ENCODE measurements at regions not wholly inside any gene's neighbourhood (a gene's known extent, or its start where the extent isn't known, plus 50 kb on each side); places are given as distances from the start of the nearest gene placed in this dataset.

GRCh38 chr3:117536006-117536405 is 826.4 kb downstream of the TUSC7 start:
- DNase-seq = no peak

DNA sequence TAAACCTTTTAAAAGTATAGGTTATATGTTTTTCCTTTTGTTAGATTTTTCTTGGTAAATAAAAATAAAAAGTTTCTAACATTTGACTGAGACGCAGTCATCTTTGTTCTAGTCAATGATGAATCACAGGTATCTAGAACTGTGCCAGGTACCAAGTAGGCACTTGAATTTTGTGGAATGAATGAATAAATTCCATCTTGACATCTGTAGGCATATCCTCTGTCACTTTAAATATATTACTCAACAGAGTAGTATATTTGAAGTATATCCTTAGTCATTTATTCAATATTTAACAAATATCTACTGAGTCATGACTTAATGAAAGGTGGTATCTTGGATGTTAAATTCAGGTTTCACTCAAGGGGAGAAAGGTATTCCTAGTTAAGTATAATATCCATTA is 828.4 kb downstream of the TUSC7 start:
- no peak for DNase-seq

- DNase-seq = no peak
Observed at GRCh38 chr3:117539729-117540128, 830.1 kb downstream of the TUSC7 start.

- DNase-seq = no peak
Observed at GRCh38 chr3:117540597-117540996, 831.0 kb downstream of the TUSC7 start.

GRCh38 chr3:117541721-117542120 is 832.1 kb downstream of the TUSC7 start:
- DNase-seq = no peak

DNA sequence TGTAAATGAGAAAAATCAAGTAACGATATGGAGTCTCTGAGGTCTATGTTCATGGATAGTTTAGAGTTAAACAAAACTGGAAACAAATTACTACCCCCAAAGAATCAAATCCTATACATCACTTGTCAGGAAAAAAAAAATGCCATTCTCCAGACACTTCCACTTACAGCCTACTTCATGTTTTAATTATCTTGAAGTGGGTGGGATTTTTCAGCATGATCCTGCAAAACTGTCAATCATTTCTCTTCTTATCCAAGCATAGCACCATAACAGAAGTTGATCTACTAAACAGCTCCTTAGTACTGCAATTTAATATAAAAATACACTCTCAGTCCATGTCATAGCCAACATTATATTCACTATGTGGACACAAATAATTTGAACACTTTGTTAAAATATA is 833.9 kb downstream of the TUSC7 start:
- no peak for DNase-seq

GRCh38 chr3:117545484-117545883 is 835.9 kb downstream of the TUSC7 start:
- DNase-seq = no peak

- no peak for DNase-seq
Observed at GRCh38 chr3:117547956-117548550, 838.5 kb downstream of the TUSC7 start.

- no peak for DNase-seq
Observed at GRCh38 chr3:117548600-117548999, 839.0 kb downstream of the TUSC7 start.

DNA sequence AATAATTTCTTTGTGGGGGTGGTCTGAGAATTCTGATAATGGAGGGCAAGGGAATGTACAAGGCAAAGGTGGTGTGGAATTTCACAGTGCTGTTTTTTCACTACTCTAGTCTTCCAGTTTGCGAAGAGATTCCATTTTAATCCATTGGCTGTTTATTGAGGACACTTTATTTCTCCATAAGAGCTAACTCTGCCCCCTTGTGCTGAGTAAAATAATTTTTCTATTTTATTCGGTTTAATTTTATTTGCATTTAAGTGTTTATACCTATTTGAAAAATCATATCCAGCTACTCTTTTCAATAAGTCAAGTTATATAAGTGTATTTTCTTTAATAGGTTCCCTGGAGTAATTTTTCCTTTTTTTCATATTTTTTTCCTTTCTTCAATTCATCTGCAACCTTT is 840.1 kb downstream of the TUSC7 start:
- no peak for DNase-seq

DNA sequence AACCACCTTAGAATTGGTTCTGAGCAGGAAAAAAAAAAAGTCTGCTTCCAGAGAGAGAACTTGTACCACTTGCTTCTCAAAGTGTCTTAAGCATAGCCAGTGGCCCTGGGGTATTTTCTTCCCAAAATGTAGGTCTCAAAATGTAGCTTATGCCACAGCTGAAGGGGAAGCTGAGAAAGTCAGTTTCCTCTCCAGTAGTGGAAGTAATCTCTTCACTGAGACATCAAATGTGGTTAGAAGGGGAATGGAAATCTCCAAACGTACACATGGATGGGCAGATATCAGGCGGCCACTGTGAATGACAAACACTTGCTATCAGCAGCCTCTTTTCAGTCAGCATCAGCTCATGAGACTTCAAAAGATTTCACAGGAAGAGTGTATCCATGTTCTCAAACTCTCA is 841.2 kb downstream of the TUSC7 start:
- DNase-seq = no peak

DNA sequence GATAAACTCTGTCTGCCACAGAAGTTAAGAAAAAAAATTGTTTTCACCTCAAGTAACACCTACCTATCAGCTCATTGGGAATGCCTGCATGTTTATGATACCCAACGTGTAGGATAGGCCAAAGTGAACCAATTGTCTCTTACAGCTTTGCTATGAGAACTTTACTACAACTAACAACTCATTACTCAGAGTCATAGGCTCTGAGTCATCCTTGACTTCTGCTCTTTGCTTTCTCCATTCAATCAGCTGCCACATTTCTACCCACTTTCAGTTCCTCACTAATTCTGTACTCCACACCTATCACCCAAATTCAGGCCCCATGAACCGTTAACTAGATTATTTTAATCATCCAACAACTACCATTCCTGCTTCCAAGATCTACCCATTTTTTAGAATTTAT is 843.9 kb downstream of the TUSC7 start:
- no peak for DNase-seq

DNA sequence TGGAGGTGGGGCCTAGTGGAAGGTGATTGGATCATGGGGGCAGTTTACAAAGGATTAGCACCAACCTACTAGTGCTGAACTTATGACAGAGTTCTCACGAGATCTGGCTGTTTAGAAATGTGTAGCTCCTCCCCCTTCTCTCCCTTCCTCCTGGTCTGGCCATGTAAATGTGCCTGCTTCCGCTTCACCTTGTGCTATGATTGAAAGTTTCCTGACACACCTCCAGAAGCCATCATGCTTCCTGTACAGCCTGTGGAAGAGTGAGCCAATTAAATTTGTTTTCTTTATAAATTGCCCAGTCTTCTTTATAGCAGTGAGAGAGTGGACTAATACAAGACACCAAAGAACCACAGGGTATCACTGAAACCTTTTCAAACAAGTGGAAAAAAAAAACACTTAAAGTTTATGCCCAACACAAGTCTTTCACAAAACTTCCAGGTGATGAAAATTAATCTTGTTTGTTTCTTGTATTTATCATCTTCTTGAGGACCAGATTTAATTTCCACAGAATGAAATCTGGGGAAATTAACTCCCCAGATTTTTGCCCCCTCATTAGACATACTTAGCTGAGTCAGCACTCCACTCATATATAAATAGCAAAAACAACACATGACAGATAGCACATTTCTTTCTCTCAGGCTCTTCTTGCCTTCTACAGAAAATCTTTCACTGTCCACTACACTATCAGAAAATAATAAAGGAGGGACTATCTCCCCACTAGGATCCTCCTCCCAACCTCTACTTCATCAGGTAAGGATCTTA is 847.2 kb downstream of the TUSC7 start:
- DNase-seq = no peak

- no peak for DNase-seq
Observed at GRCh38 chr3:117557464-117558090, 848.0 kb downstream of the TUSC7 start.

DNA sequence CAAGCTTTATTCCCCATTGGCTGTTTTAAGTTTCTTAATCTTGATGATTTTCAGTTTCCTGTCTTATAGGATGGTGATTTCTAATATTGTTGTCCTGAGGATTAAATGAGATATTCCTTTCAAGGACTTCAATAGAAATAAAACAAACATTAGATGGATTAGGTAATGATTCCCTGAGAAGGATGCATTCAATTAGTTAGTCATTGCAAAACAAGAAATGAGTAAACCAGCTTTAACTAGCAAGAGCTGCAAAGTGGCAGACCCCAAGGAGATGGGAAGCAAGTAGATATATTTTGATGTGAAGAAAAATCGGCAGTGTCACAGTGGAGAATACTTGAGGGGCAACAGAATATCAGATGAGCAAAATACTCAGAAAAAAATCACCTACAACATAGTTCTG is 849.1 kb downstream of the TUSC7 start:
- no peak for DNase-seq

DNA sequence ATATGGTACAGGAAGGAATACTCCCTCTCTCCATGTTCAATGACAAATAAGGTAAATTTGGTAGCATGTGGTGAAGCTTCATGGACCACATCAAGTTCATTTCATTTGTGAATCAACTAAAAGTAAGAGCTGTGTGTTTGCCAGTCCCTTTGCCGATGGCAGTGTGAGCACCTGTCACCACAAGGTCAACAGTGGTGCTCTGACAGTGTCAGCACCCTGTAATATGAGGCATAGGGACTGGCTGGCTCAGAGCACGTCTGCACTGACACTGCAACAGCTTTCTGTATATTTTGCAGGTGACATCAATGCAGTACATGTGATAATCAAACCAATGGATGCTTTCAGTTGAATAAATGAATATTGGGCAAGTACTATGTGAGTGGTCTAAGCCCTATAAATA is 852.4 kb downstream of the TUSC7 start:
- no peak for DNase-seq

- no peak for DNase-seq
Observed at GRCh38 chr3:117563063-117563462, 853.5 kb downstream of the TUSC7 start.

- DNase-seq = no peak
Observed at GRCh38 chr3:117565777-117566176, 856.2 kb downstream of the TUSC7 start.

DNA sequence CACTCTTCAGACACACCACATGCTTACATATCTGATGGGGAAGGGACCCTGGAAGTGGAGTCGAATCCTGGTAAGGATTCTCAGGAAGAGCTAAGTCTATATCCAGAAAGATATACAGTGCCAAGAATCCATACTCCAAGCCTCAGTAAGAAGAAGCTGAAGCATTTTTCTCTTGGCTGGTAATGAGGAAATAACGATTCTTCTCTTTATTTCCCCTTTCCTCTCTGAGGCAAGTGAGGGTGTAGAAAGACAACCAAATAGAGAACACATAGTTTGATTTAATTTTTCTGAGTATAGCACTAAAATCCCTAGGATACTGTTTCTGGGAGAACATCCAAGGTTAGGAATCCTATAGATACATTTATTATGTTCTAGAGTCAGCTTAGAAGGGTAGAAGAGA is 857.3 kb downstream of the TUSC7 start:
- no peak for DNase-seq

- no peak for DNase-seq
Observed at GRCh38 chr3:117567382-117567781, 857.8 kb downstream of the TUSC7 start.

DNA sequence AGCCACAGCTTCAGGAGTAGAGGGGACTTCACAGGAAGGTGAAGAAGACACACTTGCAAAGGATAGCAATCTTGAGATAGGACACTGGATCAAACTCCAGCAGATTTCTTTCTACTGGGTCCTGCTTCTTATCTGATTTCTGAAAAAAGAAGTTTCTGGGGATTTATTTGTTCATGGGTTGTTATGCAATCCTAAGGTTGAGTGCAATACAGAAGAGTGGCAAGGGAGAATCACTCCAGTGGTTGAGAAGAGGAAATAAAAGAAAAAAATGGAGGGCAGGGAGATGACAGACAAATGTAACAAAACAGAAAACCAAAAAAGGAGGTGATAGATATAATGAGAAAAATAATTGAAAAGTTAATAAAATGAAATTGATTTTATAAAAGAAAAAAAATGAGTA is 858.3 kb downstream of the TUSC7 start:
- DNase-seq = no peak

DNA sequence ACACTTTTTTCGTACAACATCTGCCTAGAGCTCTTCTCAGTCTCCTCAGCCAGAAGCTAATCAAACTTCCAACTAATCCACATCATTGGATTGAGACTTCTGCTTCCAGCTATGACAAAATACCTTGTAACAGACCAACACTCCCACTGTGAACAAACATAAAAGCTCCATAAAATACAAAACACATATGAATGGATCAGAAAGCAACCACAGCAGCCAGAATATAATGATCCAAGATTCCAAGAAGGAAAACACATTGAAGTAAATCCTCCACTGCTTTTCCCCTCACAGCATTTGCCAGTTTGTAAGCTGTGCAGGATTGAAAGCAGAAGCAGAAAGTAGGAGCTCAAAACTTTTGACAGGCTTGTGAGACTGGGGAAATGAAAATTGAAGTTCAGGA is 863.2 kb downstream of the TUSC7 start:
- DNase-seq = no peak

DNA sequence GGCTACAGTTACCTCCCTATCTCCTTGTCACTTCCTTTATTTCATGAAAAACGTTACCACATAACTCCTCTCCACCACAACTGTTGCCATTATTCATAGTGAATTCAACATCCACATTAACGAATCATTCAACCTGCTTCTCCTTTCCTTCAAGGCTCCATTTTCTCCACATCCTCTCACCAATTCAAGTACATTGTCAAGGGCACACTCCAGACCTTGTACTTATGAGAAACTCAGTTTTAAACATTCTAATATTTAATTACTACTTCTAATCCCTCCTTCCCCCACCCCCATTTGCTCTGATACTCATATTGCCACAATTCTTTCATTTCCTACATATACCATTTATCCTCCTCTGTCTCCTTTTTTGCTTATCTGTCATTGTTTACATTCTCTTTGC is 871.2 kb downstream of the TUSC7 start:
- no peak for DNase-seq

DNA sequence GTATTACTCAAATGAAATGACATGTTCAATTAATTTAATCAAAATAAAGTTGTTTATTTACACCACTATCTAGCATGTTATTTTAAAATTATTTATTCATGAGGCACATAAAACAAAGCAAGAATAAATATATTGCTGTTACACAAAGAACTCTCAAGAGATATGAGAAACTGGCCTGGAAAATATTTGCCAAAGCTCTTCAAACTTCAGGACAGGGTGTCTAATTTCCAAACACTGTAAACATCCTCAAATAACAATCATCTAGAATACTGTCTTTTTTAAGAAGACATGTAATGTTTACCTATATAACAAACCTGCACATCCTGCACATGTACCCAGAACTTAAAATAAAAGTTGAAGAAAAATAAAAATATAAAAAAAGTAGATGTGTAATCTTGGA is 876.6 kb downstream of the TUSC7 start:
- DNase-seq = no peak

DNA sequence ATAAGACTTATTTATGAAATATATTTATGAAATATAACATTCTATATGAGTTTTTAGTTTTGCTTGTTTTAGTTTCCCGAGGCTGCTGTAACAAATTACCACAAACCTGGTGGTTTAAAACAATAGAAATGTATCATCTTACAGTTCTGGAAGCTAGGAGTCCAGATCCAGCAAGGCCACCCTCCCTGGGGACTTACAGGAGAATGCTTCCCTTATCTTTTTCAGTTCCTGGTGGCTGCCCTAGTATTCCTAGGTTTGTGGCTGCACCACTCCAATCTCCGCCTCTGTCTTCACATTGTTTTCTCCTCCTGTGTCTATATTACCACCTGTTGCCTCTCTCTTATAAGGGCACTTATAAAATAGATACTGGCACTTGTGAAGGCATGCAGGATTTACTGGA is 877.8 kb downstream of the TUSC7 start:
- DNase-seq = no peak

Measured in NCI-H1694 treated with DMSO at 0.1 percent for 48 hours (cell line).